Stimulated activated CD4-positive, alpha-beta T cell treated with anti-CD3 and anti-CD28 coated beads, Interleukin-12 subunit alpha, Interleukin-12 subunit beta, amount 100 ng/mL, for 4 hours (primary cell): ENCODE measurements at regions not wholly inside any gene's neighbourhood (a gene's known extent, or its start where the extent isn't known, plus 50 kb on each side); places are given as distances from the start of the nearest gene placed in this dataset.

Experiments used
- DNase-seq: peaks from one replicate; pipeline ENCODE4 v3.0.0-alpha.2; 2020

- no peak for DNase-seq
These were observed 65.7 kb upstream of the SYT6 start for GRCh38 chr1:114219172-114219868.

GRCh38 chr1:114218361-114219171 is 64.9 kb upstream of the SYT6 start:
- no peak for DNase-seq

- no peak for DNase-seq
These were observed 62.9 kb upstream of the SYT6 start for GRCh38 chr1:114216431-114217173.

GRCh38 chr1:114215436-114215835 is 61.8 kb upstream of the SYT6 start:
- no peak for DNase-seq

GRCh38 chr1:114214016-114214415 is 60.3 kb upstream of the SYT6 start:
- DNase-seq, result no peak

- DNase-seq, result no peak
These were observed 56.3 kb upstream of the SYT6 start for GRCh38 chr1:114209971-114210370.

- no peak for DNase-seq
These were observed 55.0 kb upstream of the SYT6 start for GRCh38 chr1:114208714-114209113.

GRCh38 chr1:114208106-114208505 is 54.4 kb upstream of the SYT6 start:
- DNase-seq, result no peak

- DNase-seq, result no peak
These were observed 54.0 kb upstream of the SYT6 start for GRCh38 chr1:114207635-114208034.

GRCh38 chr1:114206392-114206791 is 52.7 kb upstream of the SYT6 start:
- DNase-seq, result no peak

- no peak for DNase-seq
These were observed 50.0 kb upstream of the SYT6 start for GRCh38 chr1:114203595-114204128.
